ENCODE measurements at regions not wholly inside any gene's neighbourhood (a gene's known extent, or its start where the extent isn't known, plus 50 kb on each side); places are given as distances from the start of the nearest gene placed in this dataset.

GRCh38 chr5:130277522-130277921, 373.3 kb downstream of the CHSY3 start:
- DNase-seq (ENCODE audit: low read depth, low spot score): no peak
- Histone ChIP-seq H3K4me2 (ENCODE audit: low read length) (no peak overlapping the region), H3K9me3 (ENCODE audit: control insufficient read depth in 1 of 2, insufficient read depth in 1 of 2, low read depth in 1 of 2, low read length in 2 of 2) (no peaks in the 10 kb centered on the region), H2AFZ (ENCODE audit: low read depth, low read length, poor library complexity, severe bottlenecking) (no peak overlapping the region), H3K27ac (ENCODE audit: low read depth, low read length) (no peak overlapping the region), H3K27me3 (ENCODE audit: insufficient read depth, low read length) (no peaks in the 10 kb centered on the region), H3K79me2 (ENCODE audit: insufficient read depth, low read length) (no peaks in the 10 kb centered on the region), H3K36me3 (ENCODE audit: control insufficient read depth in 1 of 2, insufficient read depth in 2 of 2, low read length in 2 of 2) (no peaks in the 10 kb centered on the region), H3K9ac (ENCODE audit: low read length) (no peak overlapping the region), H4K20me1 (ENCODE audit: insufficient read depth) (no peaks in the 10 kb centered on the region), H3K9me2 (ENCODE audit: insufficient read depth) (no peaks in the 10 kb centered on the region), H3K4me3 (replicated peaks in 1 of 2; ENCODE audit: low read depth in 1 of 2, low read length in 2 of 2) (no peak overlapping the region), H3K4me1 (ENCODE audit: control insufficient read depth in 1 of 2, insufficient read depth in 2 of 2, low read length in 2 of 2) (no peaks in the 10 kb centered on the region)
- no peak for ATAC-seq
- ChIA-PET RAD21 (ENCODE audit: low non-redundant PET in 1 of 2, low total read pairs in 2 of 2, uncharacterized antibody in 2 of 2, unreplicated experiment in 2 of 2) (no interaction called here), CTCF (no interaction called here), POLR2A (no interaction called here)
- intact Hi-C loops (cut with micrococcal nuclease): no loop called here
- TF ChIP-seq MAX (IDR thresholded peaks at IDR 0.05) (no peak), JUND (IDR thresholded peaks at IDR 0.05) (no peak), SIN3A (IDR thresholded peaks at IDR 0.05; ENCODE audit: low read depth) (no peak), EZH2 (IDR thresholded peaks at IDR 0.05) (no peak)
- BruUV-seq (replicated peaks): no TSS peak

GRCh38 chr5:130277002-130277401, 372.7 kb downstream of the CHSY3 start:
- DNase-seq (ENCODE audit: low read depth, low spot score) (no peak), ATAC-seq (no peak)
- H4K20me1 ChIP-seq (ENCODE audit: insufficient read depth): no peaks in the 10 kb centered on the region
- intact Hi-C loops (cut with micrococcal nuclease): no loop called here
- H3K4me3 ChIP-seq (replicated peaks in 1 of 2; ENCODE audit: low read depth in 1 of 2, low read length in 2 of 2): no peak overlapping the region
- no peaks in the 10 kb centered on the region for H3K27me3 ChIP-seq (ENCODE audit: insufficient read depth, low read length)
- POLR2A ChIA-PET: no interaction called here
- RAD21 ChIA-PET (ENCODE audit: low non-redundant PET in 1 of 2, low total read pairs in 2 of 2, uncharacterized antibody in 2 of 2, unreplicated experiment in 2 of 2): no interaction called here
- no peak overlapping the region for H2AFZ ChIP-seq (ENCODE audit: low read depth, low read length, poor library complexity, severe bottlenecking)
- H3K9me3 ChIP-seq (ENCODE audit: control insufficient read depth in 1 of 2, insufficient read depth in 1 of 2, low read depth in 1 of 2, low read length in 2 of 2): no peaks in the 10 kb centered on the region
- H3K79me2 ChIP-seq (ENCODE audit: insufficient read depth, low read length): no peaks in the 10 kb centered on the region
- H3K36me3 ChIP-seq (ENCODE audit: control insufficient read depth in 1 of 2, insufficient read depth in 2 of 2, low read length in 2 of 2): no peaks in the 10 kb centered on the region
- no TSS peak for BruUV-seq (replicated peaks)
- no peaks in the 10 kb centered on the region for H3K4me1 ChIP-seq (ENCODE audit: control insufficient read depth in 1 of 2, insufficient read depth in 2 of 2, low read length in 2 of 2)
- CTCF ChIA-PET: no interaction called here
- no peak overlapping the region for H3K27ac ChIP-seq (ENCODE audit: low read depth, low read length)
- no peak overlapping the region for H3K9ac ChIP-seq (ENCODE audit: low read length)
- TF ChIP-seq CBX3 (IDR thresholded peaks at IDR 0.05; ENCODE audit: low read depth): no peak
- no peaks in the 10 kb centered on the region for H3K9me2 ChIP-seq (ENCODE audit: insufficient read depth)
- no peak overlapping the region for H3K4me2 ChIP-seq (ENCODE audit: low read length)

- intact Hi-C loops (cut with micrococcal nuclease): no loop called here
- Histone ChIP-seq H3K4me1 (ENCODE audit: control insufficient read depth in 1 of 2, insufficient read depth in 2 of 2, low read length in 2 of 2) (no peaks in the 10 kb centered on the region), H2AFZ (ENCODE audit: low read depth, low read length, poor library complexity, severe bottlenecking) (no peak overlapping the region), H4K20me1 (ENCODE audit: insufficient read depth) (no peaks in the 10 kb centered on the region), H3K36me3 (ENCODE audit: control insufficient read depth in 1 of 2, insufficient read depth in 2 of 2, low read length in 2 of 2) (no peaks in the 10 kb centered on the region), H3K4me2 (ENCODE audit: low read length) (no peak overlapping the region), H3K9me3 (ENCODE audit: control insufficient read depth in 1 of 2, insufficient read depth in 1 of 2, low read depth in 1 of 2, low read length in 2 of 2) (no peaks in the 10 kb centered on the region), H3K4me3 (replicated peaks in 1 of 2; ENCODE audit: low read depth in 1 of 2, low read length in 2 of 2) (no peak overlapping the region), H3K27me3 (ENCODE audit: insufficient read depth, low read length) (no peaks in the 10 kb centered on the region), H3K9me2 (ENCODE audit: insufficient read depth) (no peaks in the 10 kb centered on the region), H3K79me2 (ENCODE audit: insufficient read depth, low read length) (no peaks in the 10 kb centered on the region), H3K27ac (ENCODE audit: low read depth, low read length) (no peak overlapping the region), H3K9ac (ENCODE audit: low read length) (no peak overlapping the region)
- no peak for ATAC-seq
- no peak for DNase-seq (ENCODE audit: low read depth, low spot score)
- BruUV-seq (replicated peaks): no TSS peak
- ChIA-PET RAD21 (ENCODE audit: low non-redundant PET in 1 of 2, low total read pairs in 2 of 2, uncharacterized antibody in 2 of 2, unreplicated experiment in 2 of 2) (no interaction called here), CTCF (no interaction called here), POLR2A (no interaction called here)
- no peak for TF ChIP-seq ELF1 (IDR thresholded peaks at IDR 0.05; ENCODE audit: borderline replicate concordance, low read depth)
- TF ChIP-seq MAX (IDR thresholded peaks at IDR 0.05): no peak
- TF ChIP-seq SRF (IDR thresholded peaks at IDR 0.05; ENCODE audit: low read depth): no peak
- TF ChIP-seq RAD21 (IDR thresholded peaks at IDR 0.05; ENCODE audit: low read depth): no peak
- TF ChIP-seq CEBPB (IDR thresholded peaks at IDR 0.05; ENCODE audit: low read depth): no peak
- TF ChIP-seq, protein P1, sequence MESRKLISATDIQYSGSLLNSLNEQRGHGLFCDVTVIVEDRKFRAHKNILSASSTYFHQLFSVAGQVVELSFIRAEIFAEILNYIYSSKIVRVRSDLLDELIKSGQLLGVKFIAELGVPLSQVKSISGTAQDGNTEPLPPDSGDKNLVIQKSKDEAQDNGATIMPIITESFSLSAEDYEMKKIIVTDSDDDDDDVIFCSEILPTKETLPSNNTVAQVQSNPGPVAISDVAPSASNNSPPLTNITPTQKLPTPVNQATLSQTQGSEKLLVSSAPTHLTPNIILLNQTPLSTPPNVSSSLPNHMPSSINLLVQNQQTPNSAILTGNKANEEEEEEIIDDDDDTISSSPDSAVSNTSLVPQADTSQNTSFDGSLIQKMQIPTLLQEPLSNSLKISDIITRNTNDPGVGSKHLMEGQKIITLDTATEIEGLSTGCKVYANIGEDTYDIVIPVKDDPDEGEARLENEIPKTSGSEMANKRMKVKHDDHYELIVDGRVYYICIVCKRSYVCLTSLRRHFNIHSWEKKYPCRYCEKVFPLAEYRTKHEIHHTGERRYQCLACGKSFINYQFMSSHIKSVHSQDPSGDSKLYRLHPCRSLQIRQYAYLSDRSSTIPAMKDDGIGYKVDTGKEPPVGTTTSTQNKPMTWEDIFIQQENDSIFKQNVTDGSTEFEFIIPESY (IDR thresholded peaks at IDR 0.05; ENCODE audit: extremely low read depth, insufficient replicate concordance, low read length): no peak
- no peak for TF ChIP-seq EGR1 (IDR thresholded peaks at IDR 0.05; ENCODE audit: low read depth)
- no peak for TF ChIP-seq JUND (IDR thresholded peaks at IDR 0.05)
- TF ChIP-seq POLR2A (IDR thresholded peaks at IDR 0.05; ENCODE audit: borderline replicate concordance, extremely low read depth, insufficient read depth, insufficient read length): no peak
- TF ChIP-seq EZH2phosphoT487 (IDR thresholded peaks at IDR 0.05; ENCODE audit: borderline replicate concordance): no peak
- no peak for TF ChIP-seq CBX3 (IDR thresholded peaks at IDR 0.05; ENCODE audit: low read depth)
- no peak for TF ChIP-seq POLR2AphosphoS5 (IDR thresholded peaks at IDR 0.05; ENCODE audit: low read depth, low read length)
Observed at GRCh38 chr5:130272837-130273236, 368.6 kb downstream of the CHSY3 start.

Data from HCT116 (cell line).